GM23338 (cell line): ENCODE measurements at regions not wholly inside any gene's neighbourhood (a gene's known extent, or its start where the extent isn't known, plus 50 kb on each side); places are given as distances from the start of the nearest gene placed in this dataset.

Experiments used
- ATAC-seq: fragments of 200-7000 bp; cut with Tn5 transposase; 3 replicates; pipeline ENCODE4 v1.9.1; 2020
- DNase-seq: peaks from one replicate; pipeline ENCODE4 v3.0.0-alpha.2; 2015; ENCODE audit warnings: low spot score
- H2AFZ ChIP-seq: fragments of 200-600 bp; sonication (generic); 2 replicates; pipeline ENCODE4 v1.8.0; 2016; ENCODE audit warnings: antibody characterized with exemption, mild to moderate bottlenecking, moderate library complexity
- H3F3A ChIP-seq: fragments of 200-600 bp; sonication (generic); replicated peaks from 2 replicates; pipeline ENCODE4 v1.8.0; 2017; ENCODE audit warnings: antibody characterized with exemption, mixed run types, low read depth
- H3K27ac ChIP-seq: fragments of 200-600 bp; sonication (generic); 2 replicates; pipeline ENCODE4 v1.6.1; 2016; ENCODE audit warnings: low read depth
- H3K27me3 ChIP-seq: fragments of 200-600 bp; sonication (generic); 2 replicates; pipeline ENCODE4 v1.8.0; 2016; ENCODE audit warnings: mild to moderate bottlenecking, mixed run types, moderate library complexity; ENCODE audit not compliant: insufficient read depth
- H3K36me3 ChIP-seq: fragments of 200-600 bp; sonication (generic); 2 replicates; pipeline ENCODE4 v1.8.0; 2016; ENCODE audit warnings: mild to moderate bottlenecking; ENCODE audit not compliant: insufficient read depth
- H3K4me1 ChIP-seq: fragments of 200-600 bp; sonication (generic); 2 replicates; pipeline ENCODE4 v1.8.0; 2016; ENCODE audit warnings: mild to moderate bottlenecking, moderate library complexity; ENCODE audit not compliant: insufficient read depth
- H3K4me2 ChIP-seq: fragments of 200-600 bp; sonication (generic); 2 replicates; pipeline ENCODE4 v1.7.1; 2017; ENCODE audit warnings: mixed run types
- H3K4me3 ChIP-seq: fragments of 200-600 bp; sonication (generic); 2 replicates; pipeline ENCODE4 v1.6.1; 2016; ENCODE audit warnings: mixed run types
- H3K79me2 ChIP-seq: fragments of 200-600 bp; sonication (generic); replicated peaks from 2 replicates; pipeline ENCODE4 v1.8.0; 2017; ENCODE audit warnings: mild to moderate bottlenecking; ENCODE audit not compliant: insufficient read depth
- H3K9me2 ChIP-seq: fragments of 200-600 bp; sonication (generic); 2 replicates; pipeline ENCODE4 v1.8.0; 2017; ENCODE audit not compliant: insufficient read depth
- H4K20me1 ChIP-seq: fragments of 200-600 bp; sonication (generic); replicated peaks from 2 replicates; pipeline ENCODE4 v1.8.0; 2017; ENCODE audit warnings: mild to moderate bottlenecking; ENCODE audit not compliant: insufficient read depth
- H3K27ac Mint-ChIP-seq: 2 replicates; pipeline ENCODE4 v1.8.0; 2020; ENCODE audit warnings: inconsistent platforms, mild to moderate bottlenecking, moderate library complexity, mixed read lengths
- H3K27me3 Mint-ChIP-seq: 3 replicates; pipeline ENCODE4 v1.8.0; 2022; ENCODE audit warnings: low read depth, mild to moderate bottlenecking, moderate library complexity, mixed read lengths, inconsistent platforms; ENCODE audit not compliant: insufficient read depth, poor library complexity
- H3K36me3 Mint-ChIP-seq: 3 replicates; pipeline ENCODE4 v1.8.0; 2021; ENCODE audit warnings: low read depth, mild to moderate bottlenecking, inconsistent platforms, moderate library complexity, mixed read lengths
- H3K4me1 Mint-ChIP-seq: 3 replicates; pipeline ENCODE4 v1.8.0; 2020; ENCODE audit warnings: mild to moderate bottlenecking, inconsistent platforms, mixed read lengths
- H3K4me3 Mint-ChIP-seq: 3 replicates; pipeline ENCODE4 v1.8.0; 2021; ENCODE audit warnings: moderate library complexity, mild to moderate bottlenecking, inconsistent platforms, mixed read lengths
- H3K9me3 Mint-ChIP-seq: 3 replicates; pipeline ENCODE4 v1.8.0; 2020; ENCODE audit warnings: moderate library complexity, mild to moderate bottlenecking, inconsistent platforms, mixed read lengths
- JUNB ChIP-seq: IDR thresholded peaks from one replicate; pipeline ENCODE4 v1.6.1; 2016; ENCODE audit warnings: antibody characterized with exemption; ENCODE audit not compliant: unreplicated experiment
- NANOG ChIP-seq: IDR thresholded peaks from 2 replicates; pipeline ENCODE4 v1.6.1; 2016; ENCODE audit warnings: antibody characterized with exemption, borderline replicate concordance
- STAT1 ChIP-seq: IDR thresholded peaks from one replicate; pipeline ENCODE4 v1.6.1; 2016; ENCODE audit warnings: antibody characterized with exemption; ENCODE audit not compliant: unreplicated experiment
- ZNF114 ChIP-seq: fragments of 250-450 bp; sonication (Bioruptor Pico); IDR thresholded peaks from 2 replicates; pipeline ENCODE4 v1.5.0; 2020; ENCODE audit warnings: mild to moderate bottlenecking, moderate library complexity
- ZNF331 ChIP-seq: fragments of 250-450 bp; sonication (Bioruptor Pico); IDR thresholded peaks from 2 replicates; pipeline ENCODE4 v1.5.0; 2020; ENCODE audit warnings: low read depth, mild to moderate bottlenecking, moderate library complexity
- TF ChIP-seq, protein P1 (sequence below): IDR thresholded peaks from one replicate; pipeline ENCODE4 v1.6.1; 2018; ENCODE audit warnings: antibody characterized with exemption; ENCODE audit not compliant: unreplicated experiment
- TF ChIP-seq, protein P2 (sequence below): IDR thresholded peaks from 2 replicates; pipeline ENCODE4 v1.6.1; 2016; ENCODE audit warnings: antibody characterized with exemption
- TF ChIP-seq, protein P3 (sequence below): fragments of 250-450 bp; sonication (Bioruptor Pico); IDR thresholded peaks from 2 replicates; pipeline ENCODE4 v1.5.0; 2020; ENCODE audit warnings: mild to moderate bottlenecking, moderate library complexity

DNA sequence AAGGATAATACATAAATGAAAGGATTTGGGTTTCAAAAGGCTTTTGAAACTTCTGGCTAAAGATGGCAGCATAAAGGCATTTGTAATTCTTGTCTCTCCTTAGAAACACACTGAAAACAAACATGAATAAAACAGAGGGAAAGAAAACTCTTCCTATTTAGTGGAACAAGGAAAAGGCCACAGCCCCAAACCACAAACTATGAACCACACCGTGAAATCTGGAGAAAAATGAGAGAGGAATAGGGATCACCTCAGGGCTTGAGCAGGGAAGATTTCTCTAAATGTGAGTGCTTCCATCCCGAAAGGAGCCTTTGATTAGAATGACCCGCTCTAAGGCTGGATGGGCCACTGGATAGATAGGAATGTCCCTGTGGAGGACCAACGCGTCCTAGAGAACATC, 119.6 kb downstream of the SEC61B start:
- H4K20me1 ChIP-seq: no peaks in the 10 kb centered on the region
- no peaks in the 10 kb centered on the region for H3K79me2 ChIP-seq
- H3K4me2 ChIP-seq: no peak overlapping the region
- H3K27ac Mint-ChIP-seq: no peak overlapping the region
- peaks cover 2% of the 10 kb centered on the region; the same call in 1 of the 2 replicates for H3K9me2 ChIP-seq
- no peaks in the 10 kb centered on the region for H3K36me3 ChIP-seq
- no peak overlapping the region for H3K4me3 Mint-ChIP-seq
- H3K9me3 Mint-ChIP-seq: no peaks in the 10 kb centered on the region; the same call in 2 of the 3 replicates
- H3K4me3 ChIP-seq: no peak overlapping the region
- no peak overlapping the region for H3K27ac ChIP-seq
- DNase-seq (no peak), ATAC-seq (no peak)
- no peaks in the 10 kb centered on the region for H3K27me3 ChIP-seq
- H3K36me3 Mint-ChIP-seq: no peaks in the 10 kb centered on the region
- TF ChIP-seq ZNF331 (CRISPR knock-in tag) (no peak), ZNF114 (CRISPR knock-in tag) (no peak), JUNB (no peak)
- no peaks in the 10 kb centered on the region for H3F3A ChIP-seq
- H2AFZ ChIP-seq: no peak overlapping the region
- H3K4me1 Mint-ChIP-seq: no peaks in the 10 kb centered on the region
- no peaks in the 10 kb centered on the region for H3K4me1 ChIP-seq
- H3K27me3 Mint-ChIP-seq: no peaks in the 10 kb centered on the region

GRCh38 chr9:99345451-99345850, 123.4 kb downstream of the SEC61B start:
- no peak overlapping the region for H2AFZ ChIP-seq
- H3K27me3 ChIP-seq: no peaks in the 10 kb centered on the region
- no peak overlapping the region for H3K4me2 ChIP-seq
- DNase-seq (no peak), ATAC-seq (no peak)
- H3K36me3 ChIP-seq: no peaks in the 10 kb centered on the region
- H3K27ac Mint-ChIP-seq: no peak overlapping the region
- no peaks in the 10 kb centered on the region for H4K20me1 ChIP-seq
- H3K4me3 Mint-ChIP-seq: no peak overlapping the region
- H3K9me3 Mint-ChIP-seq: no peaks in the 10 kb centered on the region
- H3K4me3 ChIP-seq: no peak overlapping the region
- no peaks in the 10 kb centered on the region for H3K36me3 Mint-ChIP-seq
- H3F3A ChIP-seq: no peaks in the 10 kb centered on the region
- H3K79me2 ChIP-seq: no peaks in the 10 kb centered on the region
- no peaks in the 10 kb centered on the region for H3K27me3 Mint-ChIP-seq
- H3K4me1 ChIP-seq: no peaks in the 10 kb centered on the region
- TF ChIP-seq, protein P1, sequence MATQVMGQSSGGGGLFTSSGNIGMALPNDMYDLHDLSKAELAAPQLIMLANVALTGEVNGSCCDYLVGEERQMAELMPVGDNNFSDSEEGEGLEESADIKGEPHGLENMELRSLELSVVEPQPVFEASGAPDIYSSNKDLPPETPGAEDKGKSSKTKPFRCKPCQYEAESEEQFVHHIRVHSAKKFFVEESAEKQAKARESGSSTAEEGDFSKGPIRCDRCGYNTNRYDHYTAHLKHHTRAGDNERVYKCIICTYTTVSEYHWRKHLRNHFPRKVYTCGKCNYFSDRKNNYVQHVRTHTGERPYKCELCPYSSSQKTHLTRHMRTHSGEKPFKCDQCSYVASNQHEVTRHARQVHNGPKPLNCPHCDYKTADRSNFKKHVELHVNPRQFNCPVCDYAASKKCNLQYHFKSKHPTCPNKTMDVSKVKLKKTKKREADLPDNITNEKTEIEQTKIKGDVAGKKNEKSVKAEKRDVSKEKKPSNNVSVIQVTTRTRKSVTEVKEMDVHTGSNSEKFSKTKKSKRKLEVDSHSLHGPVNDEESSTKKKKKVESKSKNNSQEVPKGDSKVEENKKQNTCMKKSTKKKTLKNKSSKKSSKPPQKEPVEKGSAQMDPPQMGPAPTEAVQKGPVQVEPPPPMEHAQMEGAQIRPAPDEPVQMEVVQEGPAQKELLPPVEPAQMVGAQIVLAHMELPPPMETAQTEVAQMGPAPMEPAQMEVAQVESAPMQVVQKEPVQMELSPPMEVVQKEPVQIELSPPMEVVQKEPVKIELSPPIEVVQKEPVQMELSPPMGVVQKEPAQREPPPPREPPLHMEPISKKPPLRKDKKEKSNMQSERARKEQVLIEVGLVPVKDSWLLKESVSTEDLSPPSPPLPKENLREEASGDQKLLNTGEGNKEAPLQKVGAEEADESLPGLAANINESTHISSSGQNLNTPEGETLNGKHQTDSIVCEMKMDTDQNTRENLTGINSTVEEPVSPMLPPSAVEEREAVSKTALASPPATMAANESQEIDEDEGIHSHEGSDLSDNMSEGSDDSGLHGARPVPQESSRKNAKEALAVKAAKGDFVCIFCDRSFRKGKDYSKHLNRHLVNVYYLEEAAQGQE: no peak
- TF ChIP-seq, protein P2, sequence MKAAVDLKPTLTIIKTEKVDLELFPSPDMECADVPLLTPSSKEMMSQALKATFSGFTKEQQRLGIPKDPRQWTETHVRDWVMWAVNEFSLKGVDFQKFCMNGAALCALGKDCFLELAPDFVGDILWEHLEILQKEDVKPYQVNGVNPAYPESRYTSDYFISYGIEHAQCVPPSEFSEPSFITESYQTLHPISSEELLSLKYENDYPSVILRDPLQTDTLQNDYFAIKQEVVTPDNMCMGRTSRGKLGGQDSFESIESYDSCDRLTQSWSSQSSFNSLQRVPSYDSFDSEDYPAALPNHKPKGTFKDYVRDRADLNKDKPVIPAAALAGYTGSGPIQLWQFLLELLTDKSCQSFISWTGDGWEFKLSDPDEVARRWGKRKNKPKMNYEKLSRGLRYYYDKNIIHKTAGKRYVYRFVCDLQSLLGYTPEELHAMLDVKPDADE: no peak
- TF ChIP-seq, protein P3, sequence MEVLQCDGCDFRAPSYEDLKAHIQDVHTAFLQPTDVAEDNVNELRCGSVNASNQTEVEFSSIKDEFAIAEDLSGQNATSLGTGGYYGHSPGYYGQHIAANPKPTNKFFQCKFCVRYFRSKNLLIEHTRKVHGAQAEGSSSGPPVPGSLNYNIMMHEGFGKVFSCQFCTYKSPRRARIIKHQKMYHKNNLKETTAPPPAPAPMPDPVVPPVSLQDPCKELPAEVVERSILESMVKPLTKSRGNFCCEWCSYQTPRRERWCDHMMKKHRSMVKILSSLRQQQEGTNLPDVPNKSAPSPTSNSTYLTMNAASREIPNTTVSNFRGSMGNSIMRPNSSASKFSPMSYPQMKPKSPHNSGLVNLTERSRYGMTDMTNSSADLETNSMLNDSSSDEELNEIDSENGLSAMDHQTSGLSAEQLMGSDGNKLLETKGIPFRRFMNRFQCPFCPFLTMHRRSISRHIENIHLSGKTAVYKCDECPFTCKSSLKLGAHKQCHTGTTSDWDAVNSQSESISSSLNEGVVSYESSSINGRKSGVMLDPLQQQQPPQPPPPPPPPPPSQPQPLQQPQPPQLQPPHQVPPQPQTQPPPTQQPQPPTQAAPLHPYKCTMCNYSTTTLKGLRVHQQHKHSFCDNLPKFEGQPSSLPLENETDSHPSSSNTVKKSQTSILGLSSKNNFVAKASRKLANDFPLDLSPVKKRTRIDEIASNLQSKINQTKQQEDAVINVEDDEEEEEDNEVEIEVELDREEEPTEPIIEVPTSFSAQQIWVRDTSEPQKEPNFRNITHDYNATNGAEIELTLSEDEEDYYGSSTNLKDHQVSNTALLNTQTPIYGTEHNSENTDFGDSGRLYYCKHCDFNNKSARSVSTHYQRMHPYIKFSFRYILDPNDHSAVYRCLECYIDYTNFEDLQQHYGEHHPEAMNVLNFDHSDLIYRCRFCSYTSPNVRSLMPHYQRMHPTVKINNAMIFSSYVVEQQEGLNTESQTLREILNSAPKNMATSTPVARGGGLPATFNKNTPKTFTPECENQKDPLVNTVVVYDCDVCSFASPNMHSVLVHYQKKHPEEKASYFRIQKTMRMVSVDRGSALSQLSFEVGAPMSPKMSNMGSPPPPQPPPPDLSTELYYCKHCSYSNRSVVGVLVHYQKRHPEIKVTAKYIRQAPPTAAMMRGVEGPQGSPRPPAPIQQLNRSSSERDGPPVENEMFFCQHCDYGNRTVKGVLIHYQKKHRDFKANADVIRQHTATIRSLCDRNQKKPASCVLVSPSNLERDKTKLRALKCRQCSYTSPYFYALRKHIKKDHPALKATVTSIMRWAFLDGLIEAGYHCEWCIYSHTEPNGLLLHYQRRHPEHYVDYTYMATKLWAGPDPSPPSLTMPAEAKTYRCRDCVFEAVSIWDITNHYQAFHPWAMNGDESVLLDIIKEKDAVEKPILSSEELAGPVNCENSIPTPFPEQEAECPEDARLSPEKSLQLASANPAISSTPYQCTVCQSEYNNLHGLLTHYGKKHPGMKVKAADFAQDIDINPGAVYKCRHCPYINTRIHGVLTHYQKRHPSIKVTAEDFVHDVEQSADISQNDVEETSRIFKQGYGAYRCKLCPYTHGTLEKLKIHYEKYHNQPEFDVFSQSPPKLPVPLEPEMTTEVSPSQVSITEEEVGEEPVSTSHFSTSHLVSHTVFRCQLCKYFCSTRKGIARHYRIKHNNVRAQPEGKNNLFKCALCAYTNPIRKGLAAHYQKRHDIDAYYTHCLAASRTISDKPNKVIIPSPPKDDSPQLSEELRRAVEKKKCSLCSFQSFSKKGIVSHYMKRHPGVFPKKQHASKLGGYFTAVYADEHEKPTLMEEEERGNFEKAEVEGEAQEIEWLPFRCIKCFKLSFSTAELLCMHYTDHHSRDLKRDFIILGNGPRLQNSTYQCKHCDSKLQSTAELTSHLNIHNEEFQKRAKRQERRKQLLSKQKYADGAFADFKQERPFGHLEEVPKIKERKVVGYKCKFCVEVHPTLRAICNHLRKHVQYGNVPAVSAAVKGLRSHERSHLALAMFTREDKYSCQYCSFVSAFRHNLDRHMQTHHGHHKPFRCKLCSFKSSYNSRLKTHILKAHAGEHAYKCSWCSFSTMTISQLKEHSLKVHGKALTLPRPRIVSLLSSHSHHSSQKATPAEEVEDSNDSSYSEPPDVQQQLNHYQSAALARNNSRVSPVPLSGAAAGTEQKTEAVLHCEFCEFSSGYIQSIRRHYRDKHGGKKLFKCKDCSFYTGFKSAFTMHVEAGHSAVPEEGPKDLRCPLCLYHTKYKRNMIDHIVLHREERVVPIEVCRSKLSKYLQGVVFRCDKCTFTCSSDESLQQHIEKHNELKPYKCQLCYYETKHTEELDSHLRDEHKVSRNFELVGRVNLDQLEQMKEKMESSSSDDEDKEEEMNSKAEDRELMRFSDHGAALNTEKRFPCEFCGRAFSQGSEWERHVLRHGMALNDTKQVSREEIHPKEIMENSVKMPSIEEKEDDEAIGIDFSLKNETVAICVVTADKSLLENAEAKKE (CRISPR knock-in tag): no peak
- TF ChIP-seq STAT1: no peak
- no peak for TF ChIP-seq NANOG
- no peak overlapping the region for H3K27ac ChIP-seq
- no peaks in the 10 kb centered on the region for H3K4me1 Mint-ChIP-seq
- H3K9me2 ChIP-seq: no peaks in the 10 kb centered on the region
